ENCODE measurements at regions not wholly inside any gene's neighbourhood (a gene's known extent, or its start where the extent isn't known, plus 50 kb on each side); places are given as distances from the start of the nearest gene placed in this dataset.

- TF ChIP-seq CTCF (conservative IDR thresholded peaks at IDR 0.05) (no peak), EZH2 (IDR thresholded peaks at IDR 0.05; ENCODE audit: low read depth) (no peak)
Measured at GRCh38 chr6:106882601-106883518, 91.7 kb downstream of the CD24 start.

All from PC-9 (cell line).